SK-N-SH treated with all-trans-retinoic acid at 6 μM for 48 hours (cell line): ENCODE measurements at regions not wholly inside any gene's neighbourhood (a gene's known extent, or its start where the extent isn't known, plus 50 kb on each side); places are given as distances from the start of the nearest gene placed in this dataset.

Experiments used
- ATAC-seq: fragments of 200-7000 bp; cut with Tn5 transposase; 3 replicates; pipeline ENCODE4 v1.9.1; 2020; ENCODE audit warnings: mild to moderate bottlenecking, moderate library complexity
- ARNTL ChIP-seq: fragments of 450-650 bp; formaldehyde crosslinking; IDR thresholded peaks from 2 replicates; pipeline ENCODE4 v1.5.0; 2020; ENCODE audit warnings: low read depth, mild to moderate bottlenecking, moderate library complexity, borderline replicate concordance
- BACH2 ChIP-seq: fragments of 250-450 bp; sonication (Bioruptor Pico); IDR thresholded peaks from 2 replicates; pipeline ENCODE4 v1.9.0; 2021; ENCODE audit warnings: mild to moderate bottlenecking, borderline replicate concordance
- CSDC2 ChIP-seq: fragments of 250-450 bp; sonication (Bioruptor Pico); IDR thresholded peaks from 2 replicates; pipeline ENCODE4 v1.5.0; 2020; ENCODE audit warnings: mild to moderate bottlenecking, moderate library complexity
- CSRNP3 ChIP-seq: fragments of 250-450 bp; sonication (Bioruptor Pico); IDR thresholded peaks from 2 replicates; pipeline ENCODE4 v1.5.1; 2021; ENCODE audit warnings: mild to moderate bottlenecking, moderate library complexity
- ESRRG ChIP-seq: fragments of 250-450 bp; sonication (Bioruptor Pico); IDR thresholded peaks from 2 replicates; pipeline ENCODE4 v1.6.1; 2021; ENCODE audit warnings: mild to moderate bottlenecking
- GLIS3 ChIP-seq: fragments of 250-450 bp; sonication (Bioruptor Pico); IDR thresholded peaks from 2 replicates; pipeline ENCODE4 v1.5.0; 2020; ENCODE audit warnings: mild to moderate bottlenecking, moderate library complexity
- ISL1 ChIP-seq: fragments of 250-450 bp; sonication (Bioruptor Pico); IDR thresholded peaks from 2 replicates; pipeline ENCODE4 v2.1.2; 2022; ENCODE audit warnings: mild to moderate bottlenecking, moderate library complexity
- OSR1 ChIP-seq: fragments of 250-450 bp; sonication (Bioruptor Pico); IDR thresholded peaks from 2 replicates; pipeline ENCODE4 v1.8.0; 2022; ENCODE audit warnings: moderate library complexity, mild to moderate bottlenecking, inconsistent platforms
- PATZ1 ChIP-seq: fragments of 250-450 bp; sonication (Bioruptor Pico); IDR thresholded peaks from 2 replicates; pipeline ENCODE4 v1.8.0; 2020; ENCODE audit warnings: mild to moderate bottlenecking, moderate library complexity, borderline replicate concordance
- PPARA ChIP-seq: fragments of 250-450 bp; sonication (Bioruptor Pico); IDR thresholded peaks from 2 replicates; pipeline ENCODE4 v1.5.0; 2020; ENCODE audit warnings: mild to moderate bottlenecking, borderline replicate concordance
- SNAI2 ChIP-seq: fragments of 250-450 bp; sonication (Bioruptor Pico); IDR thresholded peaks from 2 replicates; pipeline ENCODE4 v1.5.0; 2020; ENCODE audit warnings: mild to moderate bottlenecking, moderate library complexity
- TCF4 ChIP-seq: fragments of 250-450 bp; sonication (Bioruptor Pico); IDR thresholded peaks from 2 replicates; pipeline ENCODE4 v1.8.0; 2021; ENCODE audit warnings: mild to moderate bottlenecking, moderate library complexity, borderline replicate concordance
- TOX ChIP-seq: fragments of 250-450 bp; sonication (Bioruptor Pico); IDR thresholded peaks from 2 replicates; pipeline ENCODE4 v1.8.0; 2021; ENCODE audit warnings: mild to moderate bottlenecking, moderate library complexity, borderline replicate concordance
- ZC3H10 ChIP-seq: fragments of 250-450 bp; sonication (Bioruptor Pico); IDR thresholded peaks from 2 replicates; pipeline ENCODE4 v1.5.1; 2021; ENCODE audit warnings: mild to moderate bottlenecking, moderate library complexity
- ZFP3 ChIP-seq: fragments of 250-450 bp; sonication (Bioruptor Pico); IDR thresholded peaks from 2 replicates; pipeline ENCODE4 v1.5.0; 2020; ENCODE audit warnings: mild to moderate bottlenecking, moderate library complexity
- ZFP30 ChIP-seq: fragments of 450-650 bp; formaldehyde crosslinking; IDR thresholded peaks from 2 replicates; pipeline ENCODE4 v1.5.0; 2022; ENCODE audit warnings: mild to moderate bottlenecking, moderate library complexity
- ZNF565 ChIP-seq: fragments of 450-650 bp; formaldehyde crosslinking; conservative IDR thresholded peaks from 2 replicates; pipeline ENCODE4 v1.5.0; 2020; ENCODE audit warnings: low read depth, mild to moderate bottlenecking, moderate library complexity
- ZNF70 ChIP-seq: fragments of 450-650 bp; formaldehyde crosslinking; IDR thresholded peaks from 2 replicates; pipeline ENCODE4 v1.5.0; 2020; ENCODE audit warnings: mild to moderate bottlenecking, moderate library complexity
- ZNF8 ChIP-seq: fragments of 450-650 bp; formaldehyde crosslinking; IDR thresholded peaks from 2 replicates; pipeline ENCODE4 v1.5.0; 2020; ENCODE audit warnings: mild to moderate bottlenecking, moderate library complexity
- TF ChIP-seq, protein P1 (sequence below): fragments of 250-450 bp; sonication (Bioruptor Pico); IDR thresholded peaks from 2 replicates; pipeline ENCODE4 v1.5.1; 2020; ENCODE audit warnings: low read depth, mild to moderate bottlenecking, moderate library complexity
- TF ChIP-seq, protein P2 (sequence below): fragments of 250-450 bp; sonication (Bioruptor Pico); IDR thresholded peaks from 2 replicates; pipeline ENCODE4 v1.8.0; 2021; ENCODE audit warnings: low read depth, mild to moderate bottlenecking, moderate library complexity, borderline replicate concordance
- TF ChIP-seq, protein P3 (sequence below): fragments of 250-450 bp; sonication (Bioruptor Pico); IDR thresholded peaks from 2 replicates; pipeline ENCODE4 v1.5.0; 2020; ENCODE audit warnings: mild to moderate bottlenecking, moderate library complexity

- TF ChIP-seq ARNTL (CRISPR knock-in tag) (no peak), ISL1 (peak; percentile 64; the same call in 1 of the 2 replicates), ZFP3 (CRISPR knock-in tag) (0 out of 2 replicates have a peak, but pooled peaks have one; percentile 24)
- TF ChIP-seq, protein P1, sequence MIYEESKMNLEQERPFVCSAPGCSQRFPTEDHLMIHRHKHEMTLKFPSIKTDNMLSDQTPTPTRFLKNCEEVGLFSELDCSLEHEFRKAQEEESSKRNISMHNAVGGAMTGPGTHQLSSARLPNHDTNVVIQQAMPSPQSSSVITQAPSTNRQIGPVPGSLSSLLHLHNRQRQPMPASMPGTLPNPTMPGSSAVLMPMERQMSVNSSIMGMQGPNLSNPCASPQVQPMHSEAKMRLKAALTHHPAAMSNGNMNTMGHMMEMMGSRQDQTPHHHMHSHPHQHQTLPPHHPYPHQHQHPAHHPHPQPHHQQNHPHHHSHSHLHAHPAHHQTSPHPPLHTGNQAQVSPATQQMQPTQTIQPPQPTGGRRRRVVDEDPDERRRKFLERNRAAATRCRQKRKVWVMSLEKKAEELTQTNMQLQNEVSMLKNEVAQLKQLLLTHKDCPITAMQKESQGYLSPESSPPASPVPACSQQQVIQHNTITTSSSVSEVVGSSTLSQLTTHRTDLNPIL (CRISPR knock-in tag) = 0 out of 2 replicates have a peak, but pooled peaks have one; percentile 23
- ATAC-seq = peak; percentile 100
These were observed 1561.5 kb downstream of the MRPL39 start for GRCh38 chr21:24045775-24046215.

- ATAC-seq = no peak
These were observed 1561.9 kb downstream of the MRPL39 start for GRCh38 chr21:24045373-24045772.

DNA sequence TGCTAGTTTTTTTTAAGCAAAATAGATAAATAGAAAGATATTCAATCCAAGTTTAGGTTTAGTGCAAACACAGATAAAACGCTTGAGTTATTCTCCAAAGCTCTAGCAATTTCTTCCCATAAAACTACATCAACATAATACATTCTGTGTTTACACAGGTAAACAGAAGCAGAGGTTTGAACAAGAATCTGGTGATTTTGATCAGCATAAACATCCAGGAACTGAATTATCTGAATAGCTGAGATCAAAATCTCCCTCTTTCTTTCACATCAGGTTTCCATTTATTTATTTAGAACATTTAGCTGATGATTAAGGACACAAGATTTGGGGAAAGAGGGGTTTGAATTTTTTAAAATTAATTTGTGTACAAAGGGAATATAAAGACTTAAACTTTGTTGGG is 1564.6 kb downstream of the MRPL39 start:
- TF ChIP-seq SNAI2 (no peak), TCF4 (CRISPR knock-in tag) (peak; percentile 59; the same call in 1 of the 2 replicates)
- no peak for ATAC-seq

More at GRCh38 chr21:24045373-24045772, 1561.9 kb downstream of the MRPL39 start:
- TF ChIP-seq GLIS3 (no peak), TCF4 (CRISPR knock-in tag) (no peak), ARNTL (CRISPR knock-in tag) (no peak), ZNF8 (CRISPR knock-in tag) (no peak), TOX (CRISPR knock-in tag) (no peak), CSDC2 (no peak), PPARA (no peak), ZC3H10 (CRISPR knock-in tag) (no peak), ESRRG (no peak), SNAI2 (no peak), ISL1 (no peak), BACH2 (no peak), ZFP30 (CRISPR knock-in tag) (no peak), PATZ1 (CRISPR knock-in tag) (no peak), ZNF565 (CRISPR knock-in tag) (no peak), ZNF70 (CRISPR knock-in tag) (no peak), OSR1 (CRISPR knock-in tag) (no peak)
- TF ChIP-seq, protein P2, sequence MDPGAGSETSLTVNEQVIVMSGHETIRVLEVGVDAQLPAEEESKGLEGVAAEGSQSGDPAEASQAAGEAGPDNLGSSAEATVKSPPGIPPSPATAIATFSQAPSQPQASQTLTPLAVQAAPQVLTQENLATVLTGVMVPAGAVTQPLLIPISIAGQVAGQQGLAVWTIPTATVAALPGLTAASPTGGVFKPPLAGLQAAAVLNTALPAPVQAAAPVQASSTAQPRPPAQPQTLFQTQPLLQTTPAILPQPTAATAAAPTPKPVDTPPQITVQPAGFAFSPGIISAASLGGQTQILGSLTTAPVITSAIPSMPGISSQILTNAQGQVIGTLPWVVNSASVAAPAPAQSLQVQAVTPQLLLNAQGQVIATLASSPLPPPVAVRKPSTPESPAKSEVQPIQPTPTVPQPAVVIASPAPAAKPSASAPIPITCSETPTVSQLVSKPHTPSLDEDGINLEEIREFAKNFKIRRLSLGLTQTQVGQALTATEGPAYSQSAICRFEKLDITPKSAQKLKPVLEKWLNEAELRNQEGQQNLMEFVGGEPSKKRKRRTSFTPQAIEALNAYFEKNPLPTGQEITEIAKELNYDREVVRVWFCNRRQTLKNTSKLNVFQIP (CRISPR knock-in tag) = no peak
- TF ChIP-seq, protein P3, sequence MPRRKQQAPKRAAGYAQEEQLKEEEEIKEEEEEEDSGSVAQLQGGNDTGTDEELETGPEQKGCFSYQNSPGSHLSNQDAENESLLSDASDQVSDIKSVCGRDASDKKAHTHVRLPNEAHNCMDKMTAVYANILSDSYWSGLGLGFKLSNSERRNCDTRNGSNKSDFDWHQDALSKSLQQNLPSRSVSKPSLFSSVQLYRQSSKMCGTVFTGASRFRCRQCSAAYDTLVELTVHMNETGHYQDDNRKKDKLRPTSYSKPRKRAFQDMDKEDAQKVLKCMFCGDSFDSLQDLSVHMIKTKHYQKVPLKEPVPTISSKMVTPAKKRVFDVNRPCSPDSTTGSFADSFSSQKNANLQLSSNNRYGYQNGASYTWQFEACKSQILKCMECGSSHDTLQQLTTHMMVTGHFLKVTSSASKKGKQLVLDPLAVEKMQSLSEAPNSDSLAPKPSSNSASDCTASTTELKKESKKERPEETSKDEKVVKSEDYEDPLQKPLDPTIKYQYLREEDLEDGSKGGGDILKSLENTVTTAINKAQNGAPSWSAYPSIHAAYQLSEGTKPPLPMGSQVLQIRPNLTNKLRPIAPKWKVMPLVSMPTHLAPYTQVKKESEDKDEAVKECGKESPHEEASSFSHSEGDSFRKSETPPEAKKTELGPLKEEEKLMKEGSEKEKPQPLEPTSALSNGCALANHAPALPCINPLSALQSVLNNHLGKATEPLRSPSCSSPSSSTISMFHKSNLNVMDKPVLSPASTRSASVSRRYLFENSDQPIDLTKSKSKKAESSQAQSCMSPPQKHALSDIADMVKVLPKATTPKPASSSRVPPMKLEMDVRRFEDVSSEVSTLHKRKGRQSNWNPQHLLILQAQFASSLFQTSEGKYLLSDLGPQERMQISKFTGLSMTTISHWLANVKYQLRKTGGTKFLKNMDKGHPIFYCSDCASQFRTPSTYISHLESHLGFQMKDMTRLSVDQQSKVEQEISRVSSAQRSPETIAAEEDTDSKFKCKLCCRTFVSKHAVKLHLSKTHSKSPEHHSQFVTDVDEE (CRISPR knock-in tag) = no peak

GRCh38 chr21:24032709-24033232 is 1574.5 kb downstream of the MRPL39 start:
- no peak for ATAC-seq
- TF ChIP-seq SNAI2 (no peak), CSRNP3 (no peak), BACH2 (no peak), ISL1 (no peak), ESRRG (no peak)
